HG02884 (cell line): ENCODE measurements at regions not wholly inside any gene's neighbourhood (a gene's known extent, or its start where the extent isn't known, plus 50 kb on each side); places are given as distances from the start of the nearest gene placed in this dataset.

Source experiments
- ATAC-seq: cut with Tn5 transposase; IDR thresholded peaks from one replicate; pipeline ENCODE4 v1.9.1; 2021; ENCODE audit warnings: mild to moderate bottlenecking, moderate library complexity; ENCODE audit not compliant: unreplicated experiment

DNA sequence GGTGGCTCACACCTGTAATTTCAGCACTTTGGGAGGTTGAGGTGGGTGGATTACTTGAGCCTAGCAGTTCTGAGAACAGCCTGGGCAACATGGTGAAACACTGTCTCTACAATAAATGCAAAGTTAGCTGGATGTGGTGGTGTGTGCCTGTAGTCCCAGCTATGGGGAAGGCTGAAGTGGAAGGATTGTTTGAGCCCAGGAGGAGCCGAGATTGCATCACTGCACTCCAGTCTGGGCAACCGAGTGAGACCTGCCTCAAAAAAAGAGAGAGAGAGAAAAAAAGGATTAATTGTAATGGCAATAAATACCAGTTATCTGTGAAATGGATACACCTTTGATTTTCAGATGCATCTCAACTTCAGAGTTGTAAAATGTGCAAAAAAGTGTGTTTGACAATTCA is 58.8 kb downstream of the SPRY1 start:
- ATAC-seq = no peak

DNA sequence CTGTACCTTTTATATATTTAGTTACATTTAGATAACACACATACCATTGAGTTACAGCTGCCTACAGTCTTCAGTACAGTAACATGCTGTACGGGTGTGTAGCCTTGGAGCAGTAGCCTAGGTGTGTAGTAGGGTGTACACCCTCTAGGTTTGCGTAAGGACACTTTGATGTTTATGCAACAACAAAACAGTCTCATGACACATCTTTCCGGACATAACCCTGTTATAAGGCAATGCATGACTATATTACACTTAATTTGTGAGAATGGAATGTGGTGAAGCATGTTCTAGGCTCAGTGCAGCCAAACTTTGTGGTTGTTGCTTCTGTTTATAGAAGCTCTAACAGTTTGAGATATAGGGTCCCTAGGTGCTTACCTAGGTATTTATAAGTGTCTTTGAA is 65.4 kb downstream of the SPRY1 start:
- ATAC-seq = no peak

DNA sequence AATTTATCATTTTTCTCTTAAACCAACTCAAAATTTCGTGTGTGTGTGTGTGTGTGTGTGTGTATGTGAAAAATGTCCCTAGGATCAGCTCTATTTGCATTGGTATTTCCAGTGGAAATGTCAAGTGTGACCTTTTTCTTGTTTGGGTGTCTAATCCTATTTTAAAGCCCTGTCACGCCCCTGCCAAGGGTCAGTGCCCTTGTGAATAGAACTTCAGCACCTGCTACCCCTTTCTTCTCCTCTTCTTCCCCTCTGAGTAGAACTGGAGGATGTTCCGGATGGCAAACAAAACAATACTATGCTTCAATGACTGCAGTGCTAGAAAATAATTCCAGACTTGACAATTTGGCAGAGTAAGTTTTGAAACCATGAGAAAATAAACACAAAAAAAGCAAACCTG is 67.3 kb downstream of the SPRY1 start:
- ATAC-seq = no peak

DNA sequence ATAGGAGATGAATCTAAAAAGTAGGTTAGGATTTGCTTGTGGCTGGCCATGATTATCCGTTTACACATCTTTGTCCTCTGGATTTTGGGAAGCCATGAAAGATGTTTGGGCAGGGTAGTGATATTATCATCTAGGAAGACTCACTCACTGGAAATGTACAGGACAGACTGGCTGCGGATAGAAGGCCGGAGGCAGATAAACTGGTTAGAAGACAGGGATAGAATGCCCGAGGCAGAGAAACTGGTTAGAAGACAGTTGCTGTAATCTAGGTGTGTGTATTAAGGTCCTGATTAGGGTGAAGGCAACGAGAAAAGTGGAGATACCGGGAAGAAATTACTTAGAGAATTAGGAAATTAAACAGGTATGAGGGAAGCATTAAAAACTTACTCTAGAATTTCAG is 68.8 kb downstream of the SPRY1 start:
- ATAC-seq = no peak

DNA sequence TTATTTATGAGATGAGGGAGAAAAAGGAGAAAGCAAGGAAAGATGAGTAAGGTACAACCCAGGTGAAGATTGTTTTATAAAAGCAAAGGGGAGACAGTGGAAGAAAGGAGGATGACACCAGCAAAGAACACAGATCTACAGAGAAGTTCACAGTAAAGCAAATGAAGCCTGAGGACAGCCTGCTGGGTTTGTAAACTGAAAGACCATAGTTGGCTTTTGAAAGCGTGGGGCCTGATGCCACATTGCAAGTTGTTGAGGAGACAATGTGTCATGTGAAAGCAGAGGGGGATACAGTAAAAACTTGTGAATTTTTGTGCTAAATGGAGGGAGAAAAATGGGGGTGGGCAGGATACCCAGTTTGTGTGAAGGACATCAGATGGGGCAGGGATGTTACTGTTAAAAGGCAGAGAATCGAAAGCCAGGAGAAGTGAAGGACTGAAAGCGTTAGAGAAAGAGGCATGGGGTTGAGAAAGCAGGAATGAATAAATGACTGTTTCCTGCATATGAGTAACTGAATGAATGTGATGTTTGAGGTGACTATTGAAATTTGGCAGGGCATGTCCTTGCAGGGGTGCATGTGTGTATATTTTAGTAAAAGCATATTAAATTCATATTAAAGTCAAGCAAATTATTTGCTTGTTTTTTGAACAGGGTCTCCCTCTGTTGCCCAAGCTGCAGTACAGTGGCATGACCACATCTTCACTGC is 69.6 kb downstream of the SPRY1 start:
- ATAC-seq = no peak

DNA sequence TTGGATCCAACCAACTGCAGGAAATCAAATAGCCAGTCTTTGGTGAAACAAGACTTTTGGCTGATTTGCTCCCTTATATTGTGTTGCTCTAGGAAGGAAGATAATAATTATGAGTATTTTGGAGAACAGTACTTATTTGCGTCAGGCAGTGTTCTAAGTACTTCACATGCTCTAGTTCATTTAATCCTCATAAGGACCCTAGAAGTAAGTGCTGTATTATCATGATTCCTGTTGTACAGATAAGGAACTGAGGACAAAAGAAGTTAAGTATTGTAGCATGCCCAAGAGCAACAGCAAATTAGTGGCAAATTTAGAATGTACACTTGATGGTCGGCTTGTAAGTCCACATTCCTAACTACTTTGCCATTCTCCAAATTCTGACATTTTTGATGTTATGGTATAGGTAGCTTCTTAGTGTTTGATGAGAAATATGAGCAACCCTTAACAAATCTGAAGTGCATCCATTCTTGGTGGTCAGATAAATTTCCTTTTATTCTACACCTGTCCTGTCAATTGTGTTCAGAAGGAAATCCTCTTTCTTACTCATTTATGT is 72.0 kb downstream of the SPRY1 start:
- ATAC-seq = no peak

DNA sequence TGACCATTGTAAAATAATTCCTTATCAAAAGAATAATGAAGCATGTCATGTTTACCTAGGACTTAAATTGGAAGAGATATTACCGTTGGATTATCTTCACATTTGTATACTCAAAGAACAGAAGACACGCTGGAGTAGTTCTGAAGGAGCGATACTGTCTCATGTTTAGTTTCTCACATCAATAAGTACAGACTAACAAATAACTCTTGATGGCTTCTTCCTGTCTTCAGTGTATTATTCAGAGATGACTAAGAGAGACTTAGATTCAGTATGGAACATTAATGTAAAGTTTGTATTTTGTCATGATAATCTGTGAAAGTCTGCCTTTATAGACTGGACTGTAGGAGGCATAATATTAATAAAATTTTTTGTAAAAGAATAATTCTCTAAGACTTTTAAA is 72.7 kb downstream of the SPRY1 start:
- ATAC-seq = no peak

DNA sequence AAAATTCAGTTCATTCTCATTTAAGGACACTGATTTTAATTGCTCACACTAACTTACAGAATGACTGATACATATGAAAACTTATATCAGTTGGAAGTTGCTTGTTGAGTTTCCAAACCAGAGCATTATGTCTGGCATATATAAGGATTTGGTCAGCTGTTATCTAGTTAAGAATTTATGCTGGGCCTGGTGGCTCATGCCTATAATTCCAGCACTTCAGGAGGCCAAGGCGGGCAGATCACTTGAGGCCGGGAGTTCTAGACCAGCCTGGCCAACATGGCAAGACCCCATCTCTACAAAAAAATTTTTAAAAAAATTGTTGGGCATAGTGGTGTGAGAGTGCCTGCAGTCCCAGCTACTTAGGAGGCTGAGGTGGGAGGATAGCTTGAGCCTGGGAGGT is 73.1 kb downstream of the SPRY1 start:
- no peak for ATAC-seq

DNA sequence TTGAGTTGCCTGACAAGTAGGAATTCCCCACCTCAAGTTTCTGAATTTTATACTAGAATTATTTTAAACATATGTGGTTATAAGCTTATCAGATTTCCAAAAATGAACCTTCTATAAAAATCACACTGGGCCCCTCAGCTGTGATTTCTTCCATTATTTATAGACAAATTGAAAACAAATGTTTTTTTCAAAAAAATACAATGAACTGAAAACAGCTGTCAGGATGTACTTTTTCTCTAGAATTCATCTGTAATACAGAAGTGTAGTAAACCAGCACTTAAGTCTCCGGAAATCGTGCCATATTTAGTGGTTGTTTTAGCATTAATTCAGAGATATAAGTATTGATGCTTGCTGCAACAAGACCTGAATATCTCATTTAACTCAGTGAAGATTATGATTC is 74.0 kb downstream of the SPRY1 start:
- no peak for ATAC-seq

DNA sequence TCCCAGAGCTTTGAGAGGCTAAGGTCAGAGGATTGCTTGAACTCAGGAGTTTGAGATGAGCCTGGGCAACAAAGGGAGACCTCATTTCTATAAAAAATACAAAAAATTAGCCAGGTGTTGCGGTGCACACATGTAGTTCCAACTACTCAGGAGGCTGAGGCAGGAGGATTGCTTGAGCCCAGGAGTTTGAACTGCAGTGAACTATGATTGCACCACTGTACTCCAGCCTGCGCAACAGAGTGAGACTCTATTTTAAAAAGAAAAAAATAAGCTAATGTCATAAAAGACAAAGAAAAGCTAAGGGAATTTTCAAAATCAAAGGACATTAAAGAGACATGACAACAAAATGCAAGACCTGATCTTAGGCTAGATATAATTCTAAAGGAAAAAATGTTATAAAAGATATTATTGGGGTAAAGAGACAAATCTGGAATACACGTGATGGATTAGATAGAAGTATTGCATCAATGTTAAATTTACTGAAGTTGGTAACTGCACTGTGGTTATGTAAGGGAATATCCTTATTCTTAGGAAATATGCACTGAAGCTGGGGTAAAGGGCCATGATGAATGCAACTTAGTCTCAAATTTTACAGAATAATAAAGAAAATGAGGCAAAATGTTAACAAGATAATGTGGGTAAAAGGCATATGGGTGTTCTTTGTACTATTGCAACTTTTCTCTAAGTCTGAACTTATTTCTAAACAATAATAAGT is 75.2 kb downstream of the SPRY1 start:
- ATAC-seq = no peak

DNA sequence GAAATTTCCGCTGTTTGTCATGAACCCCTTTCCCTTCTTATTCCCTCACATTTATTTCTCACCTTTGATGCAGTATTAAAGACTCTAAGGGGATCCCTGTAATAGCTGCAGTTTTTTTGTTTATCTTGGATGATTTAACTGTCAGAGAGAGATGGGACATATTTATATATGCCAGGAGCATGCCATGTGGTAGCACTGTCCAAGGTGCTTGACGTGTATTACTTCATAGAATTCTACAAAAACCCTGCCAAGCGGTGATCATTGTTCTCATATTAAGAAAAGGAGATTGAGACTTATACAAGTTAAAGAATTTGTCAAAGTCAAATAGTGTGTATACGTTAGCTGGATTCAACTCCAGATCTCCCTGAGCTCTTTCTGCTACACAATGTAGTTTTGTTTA is 78.2 kb downstream of the SPRY1 start:
- ATAC-seq = no peak

DNA sequence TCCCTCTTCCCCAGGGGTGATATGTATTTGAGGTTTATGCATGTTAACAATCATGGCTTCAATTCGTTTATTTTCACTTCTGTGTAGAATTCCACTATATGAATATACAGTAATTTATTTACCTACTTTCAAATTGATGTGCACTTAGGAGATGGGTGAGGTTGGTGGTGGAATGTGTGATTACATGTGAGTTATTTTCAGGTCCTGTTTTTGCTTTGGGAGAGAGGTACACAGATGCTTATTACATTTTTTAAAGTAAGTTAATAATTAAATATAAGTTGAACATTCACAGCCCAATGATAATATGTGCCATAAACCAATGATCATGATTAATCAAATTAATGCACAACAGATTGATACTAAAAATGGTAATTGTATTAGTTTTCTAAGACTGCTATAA is 79.5 kb downstream of the SPRY1 start:
- ATAC-seq = no peak

DNA sequence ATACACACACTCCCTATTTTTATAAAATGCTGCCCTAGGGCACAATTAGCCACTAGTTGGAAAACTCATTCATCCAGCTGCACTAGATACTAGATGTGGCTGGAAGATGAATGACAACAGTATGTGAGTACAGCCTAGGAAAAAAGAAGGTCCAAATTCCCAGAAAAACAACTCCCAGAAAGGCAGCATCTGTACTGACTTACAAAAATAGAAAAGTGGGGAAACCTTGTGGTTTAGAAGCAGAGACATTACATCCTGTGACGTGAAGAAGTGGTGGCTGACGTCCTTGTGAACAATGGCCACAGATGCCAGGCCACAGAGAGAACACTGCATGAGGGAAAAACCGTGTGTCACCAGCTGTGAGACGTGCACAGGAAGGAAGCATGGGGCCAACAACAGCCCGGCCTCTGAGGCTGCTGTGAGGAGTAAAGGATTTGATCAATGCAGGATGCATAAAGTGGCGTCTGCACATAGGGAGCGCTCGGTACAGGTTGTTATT is 81.2 kb downstream of the SPRY1 start:
- ATAC-seq = no peak

DNA sequence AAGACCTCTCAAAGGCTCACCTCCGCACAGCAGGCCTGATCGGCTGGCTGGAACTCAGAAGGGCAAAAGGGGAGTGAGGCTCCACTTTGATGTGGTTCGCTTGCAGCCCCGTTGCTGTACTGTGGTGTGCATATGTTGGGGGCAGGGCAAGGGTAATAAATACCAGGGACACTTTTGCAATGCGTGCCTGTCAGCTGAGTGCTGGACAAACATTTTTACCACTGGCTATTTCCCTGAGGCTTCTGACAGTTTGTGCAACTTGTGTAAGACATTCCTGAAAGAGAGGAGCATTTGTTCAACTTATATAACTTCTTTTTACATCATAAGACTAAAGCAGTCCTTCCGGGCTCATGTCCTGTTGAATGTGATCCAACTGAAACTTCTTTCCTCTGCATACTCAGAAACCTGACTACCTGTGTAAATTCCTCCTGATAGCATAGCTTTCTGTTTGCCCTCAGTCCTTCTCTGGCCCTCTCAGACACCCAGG is 82.3 kb downstream of the SPRY1 start:
- ATAC-seq = no peak

DNA sequence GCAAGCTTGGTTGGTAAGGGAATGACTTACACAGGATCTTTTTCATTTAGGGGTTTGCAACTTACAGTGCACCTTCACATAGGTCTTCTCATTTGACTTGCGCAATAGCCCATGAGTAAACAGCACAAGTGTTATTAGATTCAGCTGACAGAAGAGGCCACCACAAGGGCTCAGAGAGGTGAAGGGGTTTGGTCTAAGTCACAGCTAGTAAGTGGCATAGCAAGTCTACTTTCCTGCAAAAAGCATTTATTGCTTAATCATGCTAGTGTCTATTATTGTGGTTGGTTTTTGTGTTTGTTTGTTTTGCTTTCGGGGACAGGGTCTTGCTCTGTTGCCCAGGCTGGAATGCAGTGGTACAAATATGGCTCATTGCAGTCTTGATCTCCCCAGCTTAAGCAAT is 83.3 kb downstream of the SPRY1 start:
- no peak for ATAC-seq

DNA sequence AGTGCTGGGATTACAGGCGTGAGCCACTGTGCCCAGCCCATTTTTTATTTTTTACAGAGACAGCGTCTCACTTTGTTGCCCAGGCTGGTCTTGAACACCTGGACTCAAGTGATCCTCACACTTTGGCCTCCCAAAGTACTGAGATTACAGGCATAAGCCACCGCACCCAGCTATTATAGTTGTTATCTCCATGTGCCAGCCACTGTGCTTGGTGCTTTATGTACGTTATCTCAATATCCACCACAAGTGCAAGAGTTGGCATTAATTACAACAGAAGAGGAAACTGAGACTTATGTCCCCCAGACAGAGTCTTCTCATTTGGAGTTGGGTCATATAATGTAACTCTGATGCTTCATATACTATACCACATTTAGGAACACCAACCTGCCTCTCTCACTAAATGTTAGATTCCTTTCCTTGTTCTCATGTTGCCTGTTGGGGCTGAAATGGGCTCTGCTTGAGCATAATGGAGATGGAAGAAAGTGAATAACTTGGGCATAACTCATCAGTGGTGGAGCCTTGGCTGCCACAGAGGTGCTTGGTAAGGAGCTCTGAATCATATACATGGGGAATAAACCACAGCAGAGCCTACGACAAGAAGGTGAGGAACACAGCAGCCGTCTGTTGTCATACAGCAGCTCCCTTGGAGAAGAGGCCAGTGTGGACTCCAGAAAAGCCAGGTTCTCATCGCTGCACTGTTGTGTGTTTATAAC is 84.3 kb downstream of the SPRY1 start:
- ATAC-seq = no peak

DNA sequence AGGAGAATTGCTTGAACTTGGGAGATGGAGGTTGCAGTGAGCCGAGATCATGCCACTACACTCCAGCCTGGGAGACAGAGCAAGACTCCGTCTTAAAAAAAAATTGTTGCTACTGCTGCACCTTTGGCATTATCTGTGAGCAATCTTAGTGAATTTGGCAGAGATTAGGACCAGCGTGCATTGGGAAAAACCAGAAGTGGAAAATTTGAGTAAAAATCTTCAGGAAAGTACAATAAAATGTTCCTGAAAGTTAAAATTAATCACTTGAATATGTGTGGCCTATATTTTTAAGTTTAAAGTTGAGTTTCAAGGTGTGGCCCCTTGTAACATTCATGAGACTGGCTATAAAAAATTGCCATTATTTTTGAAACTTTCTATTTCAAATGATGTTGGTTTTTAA is 85.1 kb downstream of the SPRY1 start:
- ATAC-seq = no peak

DNA sequence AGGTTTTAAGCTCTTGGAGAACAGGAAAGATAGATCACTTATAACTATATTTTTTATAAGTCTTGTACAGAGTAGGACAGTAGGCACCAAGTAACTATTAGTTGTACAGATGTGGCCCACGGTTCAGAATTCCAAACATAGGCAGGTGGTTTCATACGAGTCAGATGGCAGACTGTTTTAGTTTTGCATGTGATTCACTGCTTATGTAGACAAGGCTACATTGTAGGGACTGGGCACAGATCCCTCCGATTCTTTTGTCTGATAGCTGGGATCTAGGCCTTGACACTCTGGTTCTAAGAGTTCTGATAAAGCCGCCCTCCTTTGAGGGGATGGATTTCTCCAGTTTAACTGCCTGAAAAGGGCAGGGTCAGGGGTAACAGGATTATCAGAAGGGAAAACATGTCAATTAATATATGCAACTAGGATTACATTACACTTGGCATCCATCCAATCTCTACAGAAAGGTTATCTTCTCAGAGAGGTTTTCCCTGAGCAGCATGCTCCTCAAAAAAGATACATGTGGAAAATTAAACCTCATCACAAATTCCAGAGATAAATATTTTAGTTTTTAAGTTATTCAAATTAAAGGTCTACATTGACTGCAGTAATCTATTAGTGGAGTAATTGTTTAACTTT is 87.8 kb downstream of the SPRY1 start:
- no peak for ATAC-seq

DNA sequence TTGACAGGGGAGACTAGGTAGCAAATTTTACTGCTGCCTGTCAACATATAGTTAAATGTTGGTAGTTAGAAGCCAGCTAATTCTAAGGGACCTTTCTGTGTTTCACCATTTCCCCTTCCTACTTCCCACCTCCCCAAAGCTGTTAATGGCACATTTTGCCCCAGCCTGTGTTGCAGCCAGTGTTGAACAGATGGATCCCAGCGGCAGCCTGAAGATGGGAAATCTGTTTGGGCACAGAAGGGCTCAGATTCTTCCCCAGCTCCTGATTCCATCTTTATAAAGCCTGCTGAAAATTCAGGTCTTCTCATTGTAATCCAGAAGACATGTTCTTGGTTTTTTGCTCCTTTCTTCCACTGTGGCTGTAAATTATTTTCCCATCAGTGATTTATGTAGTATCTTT is 89.0 kb downstream of the SPRY1 start:
- ATAC-seq = no peak

DNA sequence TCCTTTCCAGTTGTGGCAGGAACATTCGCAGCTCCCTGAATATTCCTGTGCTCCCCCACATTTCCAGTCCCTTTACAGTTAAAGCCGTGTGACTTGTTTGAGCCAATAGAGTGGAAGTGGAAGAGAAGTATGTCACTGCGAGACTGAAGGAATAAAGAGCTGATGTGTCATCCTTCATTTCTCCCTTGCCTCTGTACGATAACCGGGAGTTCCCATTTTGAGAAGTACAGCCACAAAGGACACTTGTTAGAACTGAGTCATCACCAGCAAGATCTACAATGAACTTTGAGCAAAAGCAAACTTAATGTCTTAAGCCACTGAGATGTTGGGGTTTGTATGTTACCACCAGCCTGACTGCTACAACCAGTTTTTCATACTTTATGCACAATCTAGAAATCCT is 92.3 kb downstream of the SPRY1 start:
- ATAC-seq = peak; percentile 81

DNA sequence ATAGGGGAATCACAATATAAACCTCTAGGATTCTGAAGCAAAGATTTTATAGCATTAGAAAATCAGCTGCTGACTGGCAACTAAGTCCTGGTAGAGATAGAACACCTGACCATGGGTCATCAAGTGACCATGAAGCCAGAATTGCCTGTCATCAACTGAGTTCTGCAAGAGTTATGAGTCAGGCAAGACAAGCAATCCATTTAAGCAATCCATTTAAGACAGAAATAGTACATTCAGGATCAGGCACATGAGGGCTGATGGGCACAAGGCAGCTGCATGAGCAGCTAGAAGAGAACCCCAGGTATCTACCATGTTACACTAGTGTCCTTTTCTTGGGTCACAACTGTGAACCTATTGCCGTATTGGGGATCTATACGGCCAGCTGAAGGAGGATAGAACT is 98.9 kb downstream of the SPRY1 start:
- ATAC-seq = no peak
